AG04449 (cell line): ENCODE measurements at regions not wholly inside any gene's neighbourhood (a gene's known extent, or its start where the extent isn't known, plus 50 kb on each side); places are given as distances from the start of the nearest gene placed in this dataset.

Source experiments
- CTCF ChIA-PET: fragments of 350-600 bp; formaldehyde crosslinking; extraction: SDS; loops from one replicate; lab custom pipeline; 2021; ENCODE audit warnings: antibody characterized with exemption; lab: Yijun Ruan, JAX
- POLR2A ChIA-PET: fragments of 400-600, 350-600 bp; formaldehyde crosslinking; extraction: SDS; loops from one replicate; lab custom pipeline; 2020; ENCODE audit warnings: antibody characterized with exemption, inconsistent platforms; lab: Yijun Ruan, JAX
- DNase-seq: peaks from one replicate; pipeline ENCODE4 v3.0.0-alpha.2; 2010; ENCODE audit warnings: low read depth, low spot score
- H3K4me3 ChIP-seq: 2 replicates; pipeline ENCODE4 v1.5.1; 2011; ENCODE audit warnings: low read depth, mild to moderate bottlenecking, control low read depth, low read length
- CTCF ChIP-seq: IDR thresholded peaks from one replicate; pipeline ENCODE4 v1.5.1; 2011; ENCODE audit warnings: mild to moderate bottlenecking, moderate library complexity, low read length, control low read depth, inconsistent platforms; ENCODE audit not compliant: insufficient read depth; ENCODE audit errors: missing control alignments

DNA sequence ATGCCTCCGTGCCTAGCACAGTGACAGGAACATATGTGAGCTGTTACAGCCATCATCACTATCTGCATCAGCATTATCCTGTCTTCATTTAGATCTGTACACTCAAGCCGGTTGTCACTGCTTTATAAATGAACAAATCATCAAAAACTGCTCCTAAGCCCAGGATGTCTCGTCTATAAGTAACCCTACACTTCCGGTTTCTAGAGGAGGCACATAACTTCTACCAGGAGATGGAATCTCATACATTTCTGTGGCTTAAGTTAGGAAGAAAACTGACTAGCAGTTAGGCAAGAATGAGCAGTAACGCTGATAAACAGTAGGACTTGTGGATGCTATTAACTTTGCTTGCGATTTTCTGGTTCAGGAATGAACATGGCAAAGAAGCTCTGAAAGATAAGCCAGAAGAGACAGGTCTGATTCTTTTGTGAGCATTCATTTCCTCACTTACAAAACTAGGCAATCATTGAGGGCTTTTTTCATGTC is 1199.2 kb downstream of the SORCS3 start:
- ChIA-PET CTCF (no interaction called here), POLR2A (interaction anchor here (0.6 kb wide), 1 partner anchor 78 kb away, joined by 3 read pairs; no protein-coding TSS in a partner anchor)
- H3K4me3 ChIP-seq: no peak overlapping the region
- TF ChIP-seq CTCF: no peak
- DNase-seq: no peak

DNA sequence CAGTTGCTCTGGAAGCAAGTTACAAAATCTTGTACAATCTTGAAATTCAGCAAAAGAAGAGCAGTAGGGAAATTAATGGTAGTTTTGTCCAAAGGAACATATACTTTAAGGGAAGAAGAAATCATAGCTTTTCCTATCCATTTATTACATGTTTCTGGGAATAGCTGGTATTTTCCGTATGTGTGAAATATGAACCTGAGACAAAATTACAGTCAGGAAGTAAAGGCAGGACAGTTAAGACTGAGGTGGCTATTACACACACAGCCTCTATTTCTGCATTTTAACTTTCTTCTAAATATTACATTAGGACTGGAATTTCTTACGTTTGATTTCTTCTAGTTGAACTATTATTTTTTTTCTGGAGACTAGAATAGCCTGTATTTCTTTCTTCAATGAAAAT is 1197.3 kb downstream of the SORCS3 start:
- DNase-seq: no peak
- CTCF ChIA-PET: no interaction called here
- POLR2A ChIA-PET: no interaction called here
- no peak for TF ChIP-seq CTCF
- no peak overlapping the region for H3K4me3 ChIP-seq

DNA sequence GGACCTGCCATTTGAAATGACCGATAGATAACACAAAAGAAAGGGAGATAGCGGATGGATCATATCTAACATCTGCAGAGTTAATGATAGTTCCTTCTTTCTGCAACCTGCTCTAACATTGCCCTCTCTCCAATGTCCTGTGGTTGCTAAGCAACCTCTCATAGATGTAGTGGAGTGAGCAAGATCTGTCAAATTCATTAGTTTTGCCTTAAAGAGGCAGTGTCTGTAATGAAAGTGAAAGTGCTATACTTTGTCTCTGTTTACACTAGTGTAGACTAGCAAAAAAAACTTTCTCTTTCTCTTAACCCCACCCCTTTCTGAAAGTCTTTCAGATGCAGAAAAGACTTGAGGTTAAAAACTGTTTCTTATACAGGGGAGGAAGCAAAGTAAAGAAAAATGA is 1196.9 kb downstream of the SORCS3 start:
- POLR2A ChIA-PET: no interaction called here
- no peak overlapping the region for H3K4me3 ChIP-seq
- CTCF ChIA-PET: no interaction called here
- no peak for DNase-seq
- TF ChIP-seq CTCF: no peak

- POLR2A ChIA-PET: no interaction called here
- CTCF ChIA-PET: no interaction called here
- DNase-seq: no peak
- TF ChIP-seq CTCF: no peak
- no peak overlapping the region for H3K4me3 ChIP-seq
Measured at GRCh38 chr10:105834261-105835059, 1193.4 kb downstream of the SORCS3 start.

GRCh38 chr10:105827133-105827532 is 1186.0 kb downstream of the SORCS3 start:
- H3K4me3 ChIP-seq: no peak overlapping the region
- CTCF ChIA-PET: no interaction called here
- DNase-seq: no peak
- POLR2A ChIA-PET: no interaction called here
- TF ChIP-seq CTCF: no peak

DNA sequence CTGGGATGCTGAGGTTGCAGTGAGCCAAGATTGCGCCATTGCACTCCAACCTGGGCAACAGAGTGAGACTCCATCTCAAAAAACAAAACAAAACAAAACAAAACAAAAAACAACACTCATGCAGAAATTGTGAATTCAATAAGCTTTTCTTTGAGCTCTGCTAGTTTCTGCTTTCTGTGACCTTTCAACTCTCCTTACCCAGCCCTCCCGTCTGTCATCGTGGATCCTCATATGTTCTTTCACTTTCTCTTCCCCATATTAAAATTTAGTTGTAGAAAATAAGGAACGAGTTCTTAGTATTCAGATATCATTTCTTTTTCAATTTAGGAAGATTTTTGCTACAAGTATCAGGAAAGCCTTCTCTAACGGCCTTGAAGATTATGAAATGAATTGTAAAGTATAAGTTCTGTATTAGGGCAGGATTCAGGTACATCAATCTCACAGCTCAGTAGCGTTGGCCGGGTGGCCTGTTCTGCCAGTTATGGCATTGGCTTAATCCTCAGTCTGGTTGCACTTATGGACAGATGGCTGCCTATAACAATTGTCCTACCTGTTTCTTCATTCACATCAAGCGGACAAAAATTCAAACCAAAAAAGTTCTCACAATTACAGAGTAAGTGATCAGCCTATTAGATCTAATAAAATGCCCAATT is 1167.0 kb downstream of the SORCS3 start:
- ChIA-PET POLR2A (no interaction called here), CTCF (no interaction called here)
- DNase-seq: no peak
- TF ChIP-seq CTCF: no peak
- H3K4me3 ChIP-seq: no peak overlapping the region
